IMR-90 (cell line): ENCODE measurements at regions not wholly inside any gene's neighbourhood (a gene's known extent, or its start where the extent isn't known, plus 50 kb on each side); places are given as distances from the start of the nearest gene placed in this dataset.

ENCODE experiments used
- ATAC-seq: fragments of 200-7000 bp; cut with Tn5 transposase; 2 replicates; pipeline ENCODE4 v1.9.1; 2020; ENCODE audit warnings: low read depth, mild to moderate bottlenecking, moderate library complexity
- BruUV-seq: library from RNA; stranded (reverse); fragments of 400-500 nt; replicated peaks from 2 replicates; lab custom pipeline; 2021; lab: Mats Ljungman, UMichigan
- CTCF ChIA-PET: fragments of 300-600 bp; formaldehyde crosslinking; extraction: SDS; loops from one replicate; lab custom pipeline; 2021; ENCODE audit warnings: antibody characterized with exemption; lab: Yijun Ruan, JAX
- POLR2A ChIA-PET: fragments of 300-600 bp; sonication (Branson Sonifier 250); formaldehyde crosslinking; loops from one replicate; lab custom pipeline; 2022; ENCODE audit warnings: antibody characterized with exemption; ENCODE audit not compliant: unreplicated experiment; lab: Charles Lee
- DNase-seq: peaks from one replicate; pipeline ENCODE4 v3.0.0; 2013
- H2AFZ ChIP-seq: replicated peaks from 2 replicates; pipeline ENCODE3; 2013; ENCODE audit warnings: low read length, mild to moderate bottlenecking; ENCODE audit not compliant: poor library complexity
- H2AK5ac ChIP-seq: 2 replicates; pipeline ENCODE4 v1.6.1; 2013; ENCODE audit warnings: low read depth, low read length, inconsistent platforms
- H2AK9ac ChIP-seq: replicated peaks from 2 replicates; pipeline ENCODE3; 2013; ENCODE audit warnings: mild to moderate bottlenecking, low read depth, low read length, moderate library complexity; ENCODE audit not compliant: poor library complexity
- H2BK120ac ChIP-seq: 2 replicates; pipeline ENCODE4 v1.6.1; 2013; ENCODE audit warnings: low read depth, low read length, inconsistent platforms
- H2BK15ac ChIP-seq: 3 replicates; pipeline ENCODE4 v1.6.1; 2013; ENCODE audit warnings: low read depth, low read length, inconsistent platforms
- H2BK20ac ChIP-seq: 2 replicates; pipeline ENCODE4 v1.6.1; 2013; ENCODE audit warnings: low read depth, mild to moderate bottlenecking, inconsistent platforms, low read length, moderate library complexity
- H2BK5ac ChIP-seq: 2 replicates; pipeline ENCODE4 v1.6.1; 2013; ENCODE audit warnings: mild to moderate bottlenecking, low read depth, low read length, inconsistent platforms; ENCODE audit not compliant: poor library complexity, severe bottlenecking
- H3K14ac ChIP-seq: replicated peaks from 2 replicates; pipeline ENCODE4 v1.6.1; 2013; ENCODE audit warnings: low read depth, low read length, inconsistent platforms
- H3K18ac ChIP-seq: 2 replicates; pipeline ENCODE4 v1.6.1; 2013; ENCODE audit warnings: low read depth, low read length, control low read depth
- H3K23ac ChIP-seq: 2 replicates; pipeline ENCODE4 v1.6.1; 2013; ENCODE audit warnings: low read depth, low read length, inconsistent platforms
- H3K27ac ChIP-seq: 2 replicates; pipeline ENCODE4 v1.5.1; 2013; ENCODE audit warnings: mild to moderate bottlenecking, control low read depth, low read length; ENCODE audit not compliant: insufficient read depth
- H3K27me3 ChIP-seq: 2 replicates; pipeline ENCODE4 v1.6.1; 2013; ENCODE audit warnings: low read length; ENCODE audit not compliant: control insufficient read depth, insufficient read depth
- H3K36me3 ChIP-seq: 2 replicates; pipeline ENCODE4 v1.6.1; 2013; ENCODE audit warnings: low read length, mixed read lengths; ENCODE audit not compliant: control insufficient read depth, insufficient read depth
- H3K4ac ChIP-seq: 2 replicates; pipeline ENCODE4 v1.6.1; 2013; ENCODE audit warnings: low read depth, low read length, inconsistent platforms
- H3K4me1 ChIP-seq: 2 replicates; pipeline ENCODE4 v1.6.1; 2013; ENCODE audit warnings: low read length, mixed read lengths; ENCODE audit not compliant: control insufficient read depth, insufficient read depth
- H3K4me2 ChIP-seq: 2 replicates; pipeline ENCODE4 v1.6.1; 2013; ENCODE audit warnings: low read depth, mild to moderate bottlenecking, control low read depth, low read length, moderate library complexity
- H3K4me3 ChIP-seq: 2 replicates; pipeline ENCODE4 v1.5.1; 2013; ENCODE audit warnings: low read depth, mild to moderate bottlenecking, control low read depth, low read length, moderate library complexity; ENCODE audit not compliant: insufficient read depth
- H3K56ac ChIP-seq: 2 replicates; pipeline ENCODE4 v1.6.1; 2013; ENCODE audit warnings: low read length, inconsistent platforms; ENCODE audit not compliant: insufficient read depth; ENCODE audit errors: extremely low read depth
- H3K79me1 ChIP-seq, 2 experiments: 2 replicates each; pipeline ENCODE4 v1.6.1; 2013; ENCODE audit warnings: low read length in 2 of 2, inconsistent platforms in 1 of 2, low read depth in 1 of 2
- H3K9ac ChIP-seq: 2 replicates; pipeline ENCODE4 v1.6.1; 2013; ENCODE audit warnings: low read depth, low read length, control low read depth
- H3K9me1 ChIP-seq: 2 replicates; pipeline ENCODE4 v1.6.1; 2013; ENCODE audit warnings: low read length, inconsistent platforms; ENCODE audit not compliant: insufficient read depth
- H3K9me3 ChIP-seq: 2 replicates; pipeline ENCODE4 v1.6.1; 2013; ENCODE audit warnings: low read length; ENCODE audit not compliant: control insufficient read depth, insufficient read depth
- H4K20me1 ChIP-seq: 2 replicates; pipeline ENCODE4 v1.6.1; 2013; ENCODE audit warnings: low read length, inconsistent platforms; ENCODE audit not compliant: insufficient read depth
- H4K5ac ChIP-seq: 2 replicates; pipeline ENCODE4 v1.6.1; 2013; ENCODE audit warnings: mild to moderate bottlenecking, low read depth, low read length, control low read depth
- H4K8ac ChIP-seq, 2 experiments: 2 replicates each; pipeline ENCODE4 v1.6.1; 2013; ENCODE audit warnings: low read depth in 2 of 2, low read length in 2 of 2, control low read depth in 1 of 2, inconsistent platforms in 1 of 2
- H4K91ac ChIP-seq: 2 replicates; pipeline ENCODE4 v1.6.1; 2013; ENCODE audit warnings: low read depth, low read length, inconsistent platforms; ENCODE audit not compliant: insufficient read depth
- BHLHE40 ChIP-seq: fragments of 150-350 bp; IDR thresholded peaks from 2 replicates; pipeline ENCODE4 v1.6.1; 2016; ENCODE audit warnings: mild to moderate bottlenecking, low read depth, low read length
- CEBPB ChIP-seq: IDR thresholded peaks from 2 replicates; pipeline ENCODE4 v1.6.1; 2012; ENCODE audit warnings: low read depth, low read length, improper control_type of control experiment
- CHD1 ChIP-seq: IDR thresholded peaks from 2 replicates; pipeline ENCODE4 v1.6.1; 2012; ENCODE audit warnings: low read depth, low read length, improper control_type of control experiment
- ELK1 ChIP-seq: fragments of 150-350 bp; IDR thresholded peaks from 2 replicates; pipeline ENCODE4 v1.6.1; 2016; ENCODE audit warnings: low read depth, mild to moderate bottlenecking, low read length, moderate library complexity, borderline replicate concordance
- FOS ChIP-seq: fragments of 150-350 bp; IDR thresholded peaks from 2 replicates; pipeline ENCODE4 v1.6.1; 2016; ENCODE audit warnings: low read depth, low read length
- MAFK ChIP-seq: IDR thresholded peaks from 2 replicates; pipeline ENCODE4 v1.6.1; 2012; ENCODE audit warnings: low read depth, low read length, improper control_type of control experiment
- MAZ ChIP-seq: IDR thresholded peaks from 2 replicates; pipeline ENCODE4 v1.6.1; 2012; ENCODE audit warnings: low read depth, mild to moderate bottlenecking, low read length, improper control_type of control experiment, moderate library complexity, borderline replicate concordance
- MXI1 ChIP-seq: IDR thresholded peaks from 2 replicates; pipeline ENCODE4 v1.6.1; 2012; ENCODE audit warnings: low read depth, mild to moderate bottlenecking, low read length, moderate library complexity, borderline replicate concordance
- NFE2L2 ChIP-seq: fragments of 150-350 bp; IDR thresholded peaks from 2 replicates; pipeline ENCODE4 v1.6.1; 2016; ENCODE audit warnings: low read depth, mild to moderate bottlenecking, low read length
- POLR2A ChIP-seq: IDR thresholded peaks from 2 replicates; pipeline ENCODE4 v1.6.1; 2012; ENCODE audit warnings: mild to moderate bottlenecking, low read depth, low read length
- RAD21 ChIP-seq: IDR thresholded peaks from 2 replicates; pipeline ENCODE4 v1.6.1; 2012; ENCODE audit warnings: low read length, improper control_type of control experiment
- RCOR1 ChIP-seq: IDR thresholded peaks from 2 replicates; pipeline ENCODE4 v1.6.1; 2012; ENCODE audit warnings: mild to moderate bottlenecking, low read length, improper control_type of control experiment; ENCODE audit not compliant: insufficient replicate concordance
- RFX5 ChIP-seq: IDR thresholded peaks from 2 replicates; pipeline ENCODE4 v1.8.0; 2012; ENCODE audit warnings: low read depth, mild to moderate bottlenecking, low read length, moderate library complexity
- SMC3 ChIP-seq: fragments of 150-350 bp; IDR thresholded peaks from 2 replicates; pipeline ENCODE4 v1.6.1; 2016; ENCODE audit warnings: low read depth, mild to moderate bottlenecking, antibody characterized with exemption, low read length, moderate library complexity
- WGBS, 2 experiments: methylation state at CpG; one replicate each; pipeline versions ENCODE4 v1.1.5 to v1.1.7; 2013; ENCODE audit warnings: missing lambda C conversion rate in 2 of 2; ENCODE audit not compliant: insufficient read length in 1 of 2; ENCODE audit errors: extremely low coverage in 2 of 2; 5-methylcytosine and 5-hydroxymethylcytosine counted together
- dilution Hi-C: fragments of 300-500 bp; cut with HindIII; formaldehyde crosslinking; loops from one replicate; pipeline ENCODE4 v1.14.3; 2018; ENCODE audit warnings: low sequenced_read_pairs; ENCODE audit not compliant: unreplicated experiment
- in situ Hi-C: fragments of 300-500 bp; cut with MboI; formaldehyde crosslinking; loops from 3 replicates; pipeline ENCODE4 v1.14.3; 2019; ENCODE audit warnings: low sequenced_read_pairs, inconsistent platforms, mixed read lengths
- intact Hi-C: fragments of 100-400 bp; cut with micrococcal nuclease; formaldehyde crosslinking; loops from 2 replicates; pipeline ENCODE4 v1.10.0; 2022
- TF ChIP-seq, protein P1 (sequence below): fragments of 150-350 bp; IDR thresholded peaks from 2 replicates; pipeline ENCODE4 v1.6.1; 2017; ENCODE audit warnings: mild to moderate bottlenecking, antibody characterized with exemption, low read length, low read depth

DNA sequence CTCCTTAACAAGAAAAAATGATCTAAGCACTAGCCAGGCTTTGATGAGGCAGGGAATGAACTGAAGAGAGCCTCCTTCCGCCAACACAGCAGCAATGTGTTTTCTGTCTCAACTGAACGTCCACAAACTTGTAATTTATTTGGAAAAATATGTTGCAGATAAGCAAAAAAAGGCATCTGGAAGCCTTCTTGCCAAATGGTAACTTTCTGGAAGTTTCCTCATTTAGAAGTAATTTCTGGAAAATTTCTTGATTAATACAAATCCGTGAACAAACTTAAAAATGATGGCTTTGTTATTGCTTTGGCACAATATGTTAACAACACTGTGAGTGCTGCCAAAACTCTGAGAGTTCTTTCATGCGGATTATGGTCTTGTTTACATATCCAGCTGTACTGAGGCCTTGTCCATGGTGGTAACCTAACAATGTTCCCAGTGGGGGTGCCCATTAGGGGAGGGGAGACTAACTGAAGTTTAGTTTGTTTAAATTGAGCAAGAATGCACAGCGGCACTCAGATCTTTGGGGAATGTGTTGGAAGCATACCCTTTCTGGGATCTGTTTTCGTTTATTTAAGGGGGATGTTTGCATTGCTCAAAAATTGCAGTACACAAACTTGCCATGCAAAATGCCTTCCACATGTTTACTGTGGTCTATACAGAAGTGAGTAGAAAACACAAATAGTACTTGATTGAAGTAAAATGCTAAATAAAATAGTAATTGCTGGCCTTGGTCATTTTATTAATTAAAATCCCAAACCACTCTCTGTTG lies 334.7 kb downstream of the NR2F1-AS1 start:
- Histone ChIP-seq H3K79me1 (no peaks in the 10 kb centered on the region), H4K8ac (0 out of 4 replicates have a peak overlapping the region, but pooled peaks of 1 of the 2 experiments have one; percentile 20), H4K91ac (no peak overlapping the region), H3K23ac (no peak overlapping the region), H3K4me3 (no peak overlapping the region), H3K27ac (peak overlapping the region; percentile 41; the same call in 1 of the 2 replicates), H3K18ac (0 out of 2 replicates have a peak overlapping the region, but pooled peaks have one; percentile 42), H2BK120ac (peak overlapping the region; percentile 12; the same call in 1 of the 2 replicates), H2BK20ac (0 out of 2 replicates have a peak overlapping the region, but pooled peaks have one; percentile 9), H2BK5ac (peak overlapping the region; percentile 36), H3K9me1 (no peaks in the 10 kb centered on the region), H2BK15ac (0 out of 3 replicates have a peak overlapping the region, but pooled peaks have one; percentile 8), H2AFZ (peak overlapping the region; percentile 64), H3K4ac (no peak overlapping the region; the same call in 1 of the 2 replicates), H3K27me3 (no peaks in the 10 kb centered on the region), H3K4me2 (peak overlapping the region; percentile 32), H3K4me1 (peaks cover 6% of the 10 kb centered on the region), H3K9me3 (no peaks in the 10 kb centered on the region), H2AK9ac (no peak overlapping the region), H2AK5ac (no peak overlapping the region), H3K56ac (no peak overlapping the region), H3K9ac (no peak overlapping the region), H4K20me1 (no peaks in the 10 kb centered on the region), H4K5ac (no peak overlapping the region), H3K36me3 (no peaks in the 10 kb centered on the region), H3K14ac (peak overlapping the region; percentile 7; the same call in 1 of the 2 replicates)
- POLR2A ChIA-PET, result no interaction called here
- WGBS, 2 experiments, result no CpG with 5 or more reads among the region's 6 CpGs
- intact Hi-C loops (loop anchor here (10.0 kb wide), 2 partner anchors 331 to 561 kb away; no protein-coding TSS in a partner anchor), dilution Hi-C loops (no loop called here), in situ Hi-C loops (no loop called here)
- no TSS peak for BruUV-seq
- CTCF ChIA-PET, result no interaction called here
- DNase-seq (peak; percentile 47), ATAC-seq (peak; percentile 59)
- TF ChIP-seq NFE2L2 (no peak), CEBPB (no peak), RCOR1 (no peak), MXI1 (no peak), FOS (no peak), BHLHE40 (no peak), RAD21 (no peak), SMC3 (no peak), POLR2A (no peak), RFX5 (no peak), MAZ (no peak), ELK1 (no peak), CHD1 (no peak), MAFK (no peak)
- TF ChIP-seq, protein P1, sequence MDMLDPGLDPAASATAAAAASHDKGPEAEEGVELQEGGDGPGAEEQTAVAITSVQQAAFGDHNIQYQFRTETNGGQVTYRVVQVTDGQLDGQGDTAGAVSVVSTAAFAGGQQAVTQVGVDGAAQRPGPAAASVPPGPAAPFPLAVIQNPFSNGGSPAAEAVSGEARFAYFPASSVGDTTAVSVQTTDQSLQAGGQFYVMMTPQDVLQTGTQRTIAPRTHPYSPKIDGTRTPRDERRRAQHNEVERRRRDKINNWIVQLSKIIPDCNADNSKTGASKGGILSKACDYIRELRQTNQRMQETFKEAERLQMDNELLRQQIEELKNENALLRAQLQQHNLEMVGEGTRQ, result no peak
